Breast epithelium (tissue), 3 donors: ENCODE measurements at regions not wholly inside any gene's neighbourhood (a gene's known extent, or its start where the extent isn't known, plus 50 kb on each side); places are given as distances from the start of the nearest gene placed in this dataset.

ENCODE experiments used
- POLR2AphosphoS5 ChIP-seq, 3 donors: sonication (generic); formaldehyde crosslinking; IDR thresholded peaks; one replicate each; pipeline ENCODE4 v1.6.1; 2017; ENCODE audit warnings: antibody characterized with exemption in 3 of 3
- TF ChIP-seq, protein P1 (sequence below), 3 donors: fragments of 450-650 bp; IDR thresholded peaks; one replicate each; pipeline ENCODE4 v1.5.1; 2016 to 2017; ENCODE audit warnings: antibody characterized with exemption in 3 of 3, mild to moderate bottlenecking in 3 of 3, moderate library complexity in 3 of 3

GRCh38 chr2:239602290-239603282, 201.8 kb upstream of the HDAC4 start:
- TF ChIP-seq, protein P1, sequence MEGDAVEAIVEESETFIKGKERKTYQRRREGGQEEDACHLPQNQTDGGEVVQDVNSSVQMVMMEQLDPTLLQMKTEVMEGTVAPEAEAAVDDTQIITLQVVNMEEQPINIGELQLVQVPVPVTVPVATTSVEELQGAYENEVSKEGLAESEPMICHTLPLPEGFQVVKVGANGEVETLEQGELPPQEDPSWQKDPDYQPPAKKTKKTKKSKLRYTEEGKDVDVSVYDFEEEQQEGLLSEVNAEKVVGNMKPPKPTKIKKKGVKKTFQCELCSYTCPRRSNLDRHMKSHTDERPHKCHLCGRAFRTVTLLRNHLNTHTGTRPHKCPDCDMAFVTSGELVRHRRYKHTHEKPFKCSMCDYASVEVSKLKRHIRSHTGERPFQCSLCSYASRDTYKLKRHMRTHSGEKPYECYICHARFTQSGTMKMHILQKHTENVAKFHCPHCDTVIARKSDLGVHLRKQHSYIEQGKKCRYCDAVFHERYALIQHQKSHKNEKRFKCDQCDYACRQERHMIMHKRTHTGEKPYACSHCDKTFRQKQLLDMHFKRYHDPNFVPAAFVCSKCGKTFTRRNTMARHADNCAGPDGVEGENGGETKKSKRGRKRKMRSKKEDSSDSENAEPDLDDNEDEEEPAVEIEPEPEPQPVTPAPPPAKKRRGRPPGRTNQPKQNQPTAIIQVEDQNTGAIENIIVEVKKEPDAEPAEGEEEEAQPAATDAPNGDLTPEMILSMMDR (IDR thresholded peaks at IDR 0.05), result no peak
- TF ChIP-seq POLR2AphosphoS5 (IDR thresholded peaks at IDR 0.05), result no peak
